GM18520 (cell line): ENCODE measurements at regions not wholly inside any gene's neighbourhood (a gene's known extent, or its start where the extent isn't known, plus 50 kb on each side); places are given as distances from the start of the nearest gene placed in this dataset.
"Not testable (repeated sequence)": the region's sequence is repeated elsewhere in the genome, so short reads cannot be mapped to it uniquely, and the experiment has no call there.

Experiments
- ATAC-seq: cut with Tn5 transposase; IDR thresholded peaks from one replicate; pipeline ENCODE4 v1.9.1; 2021; ENCODE audit not compliant: unreplicated experiment

GRCh38 chrX:112946227-112946626 lies 105.6 kb upstream of the AMOT start:
- no peak for ATAC-seq

GRCh38 chrX:112945826-112946225 lies 105.2 kb upstream of the AMOT start:
- no peak for ATAC-seq

- ATAC-seq = no peak
These were observed 100.7 kb upstream of the AMOT start for GRCh38 chrX:112941209-112941837.

- no peak for ATAC-seq
These were observed 94.4 kb upstream of the AMOT start for GRCh38 chrX:112935029-112935428.

- no peak for ATAC-seq
These were observed 91.3 kb upstream of the AMOT start for GRCh38 chrX:112931900-112932299.

- no peak for ATAC-seq
These were observed 90.8 kb upstream of the AMOT start for GRCh38 chrX:112931478-112931877.

GRCh38 chrX:112923381-112923780 lies 82.8 kb upstream of the AMOT start:
- ATAC-seq = not testable (repeated sequence)

GRCh38 chrX:112913807-112914206 lies 73.2 kb upstream of the AMOT start:
- no peak for ATAC-seq

GRCh38 chrX:112910418-112910817 lies 69.8 kb upstream of the AMOT start:
- no peak for ATAC-seq

GRCh38 chrX:112901869-112902725 lies 61.5 kb upstream of the AMOT start:
- no peak for ATAC-seq

- no peak for ATAC-seq
These were observed 55.4 kb upstream of the AMOT start for GRCh38 chrX:112896051-112896450.
